ENCODE measurements at regions not wholly inside any gene's neighbourhood (a gene's known extent, or its start where the extent isn't known, plus 50 kb on each side); places are given as distances from the start of the nearest gene placed in this dataset.

- TF ChIP-seq ATF2 (IDR thresholded peaks at IDR 0.05; ENCODE audit: low read length) (no peak), TAF1 (IDR thresholded peaks at IDR 0.05; ENCODE audit: borderline replicate concordance, low read depth, low read length) (no peak), E2F8 (IDR thresholded peaks at IDR 0.05; ENCODE audit: low read depth, partially characterized antibody) (no peak), POLR2A (IDR thresholded peaks at IDR 0.05; ENCODE audit: low read depth, low read length) (no peak), CTCF (IDR thresholded peaks at IDR 0.05 in 2 of 3, conservative IDR thresholded peaks at IDR 0.05 in 1 of 3; ENCODE audit: control insufficient read depth in 2 of 3, extremely low read depth in 1 of 3, insufficient read depth in 1 of 3, low read depth in 3 of 3, low read length in 3 of 3) (no peak)
These were observed 414.1 kb upstream of the CLINT1 start for GRCh38 chr5:158273035-158273434.
